NCI-H2171 treated with DMSO at 0.1 percent for 48 hours (cell line): ENCODE measurements at regions not wholly inside any gene's neighbourhood (a gene's known extent, or its start where the extent isn't known, plus 50 kb on each side); places are given as distances from the start of the nearest gene placed in this dataset.
"Not testable (repeated sequence)": the region's sequence is repeated elsewhere in the genome, so short reads cannot be mapped to it uniquely, and the experiment has no call there.

ENCODE experiments used
- DNase-seq: peaks from one replicate; lab custom pipeline; 2025; lab: John Stamatoyannopoulos, UW

DNA sequence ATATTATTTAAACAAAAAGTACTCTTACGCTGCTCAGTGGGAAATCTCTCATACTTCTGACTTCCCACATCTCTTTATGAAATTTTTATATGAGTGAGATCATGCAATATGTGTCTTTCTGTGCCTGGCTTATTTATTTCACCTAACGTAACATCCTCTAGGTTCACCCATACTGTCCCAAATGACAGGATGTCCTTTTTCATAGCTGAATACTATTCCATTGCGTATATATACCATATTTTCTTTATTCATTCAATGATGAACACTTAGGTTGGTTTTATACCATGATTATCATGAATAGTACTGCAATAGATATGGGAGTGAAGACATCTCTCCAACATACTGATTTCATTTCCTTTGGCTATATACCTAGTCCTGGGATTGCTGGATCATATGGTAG is 57.8 kb upstream of the TPP2 start:
- no peak for DNase-seq

DNA sequence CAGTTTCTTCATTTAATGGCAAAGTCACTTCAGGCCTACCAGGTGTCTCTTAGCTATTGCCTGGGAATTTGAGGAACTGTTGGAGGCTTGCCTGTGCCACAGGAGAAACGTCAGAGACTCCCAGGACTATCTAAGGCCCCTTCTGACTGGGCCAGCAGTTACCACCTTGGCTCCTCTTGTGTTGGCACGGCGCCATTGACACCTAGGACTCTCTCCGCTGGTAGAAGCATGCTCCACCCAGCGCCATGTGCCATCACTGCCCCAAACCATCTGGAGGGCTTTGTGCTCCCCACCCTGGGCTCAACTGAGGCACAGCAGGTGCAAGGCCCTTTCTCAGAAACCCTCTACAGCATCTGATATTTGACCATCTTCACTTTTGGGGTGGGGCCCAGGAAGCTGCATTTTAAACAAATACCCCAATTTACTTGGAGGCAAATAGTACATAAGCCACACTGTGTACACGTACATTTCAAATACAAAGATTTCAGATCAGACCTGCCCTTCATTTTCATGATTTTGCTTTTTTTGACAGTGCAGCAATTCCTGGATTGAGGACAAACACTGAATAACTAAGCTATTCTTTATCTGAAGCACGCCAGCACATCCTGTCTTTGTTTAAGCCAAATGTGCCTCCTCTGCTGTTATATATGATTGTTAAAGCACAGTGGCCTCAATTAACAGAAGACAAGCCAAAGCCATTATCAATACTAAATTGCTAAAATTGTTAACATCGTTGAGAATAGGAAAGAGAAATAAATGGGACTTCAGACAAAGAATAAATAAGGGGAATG is 59.9 kb upstream of the TPP2 start:
- DNase-seq, result no peak

- DNase-seq, result no peak
Measured at GRCh38 chr13:102536196-102536595, 60.6 kb upstream of the TPP2 start.

- no peak for DNase-seq
Measured at GRCh38 chr13:102530751-102531150, 66.0 kb upstream of the TPP2 start.

DNA sequence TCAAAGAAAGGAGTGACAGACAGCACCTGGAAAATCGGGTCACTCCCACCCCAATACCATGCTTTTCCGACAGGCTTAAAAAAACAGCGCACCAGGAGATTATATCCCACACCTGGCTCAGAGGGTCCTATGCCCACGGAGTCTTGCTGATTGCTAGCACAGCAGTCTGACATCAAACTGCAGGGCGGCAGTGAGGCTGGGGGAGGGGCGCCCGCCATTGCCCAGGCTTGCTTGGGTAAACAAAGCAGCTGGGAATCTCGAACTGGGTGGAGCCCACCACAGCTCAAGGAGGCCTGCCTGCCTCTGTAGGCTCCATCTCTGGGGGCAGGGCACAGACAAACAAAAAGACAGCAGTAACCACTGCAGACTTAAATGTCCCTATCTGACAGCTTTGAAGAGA is 74.5 kb upstream of the TPP2 start:
- DNase-seq, result not testable (repeated sequence)

DNA sequence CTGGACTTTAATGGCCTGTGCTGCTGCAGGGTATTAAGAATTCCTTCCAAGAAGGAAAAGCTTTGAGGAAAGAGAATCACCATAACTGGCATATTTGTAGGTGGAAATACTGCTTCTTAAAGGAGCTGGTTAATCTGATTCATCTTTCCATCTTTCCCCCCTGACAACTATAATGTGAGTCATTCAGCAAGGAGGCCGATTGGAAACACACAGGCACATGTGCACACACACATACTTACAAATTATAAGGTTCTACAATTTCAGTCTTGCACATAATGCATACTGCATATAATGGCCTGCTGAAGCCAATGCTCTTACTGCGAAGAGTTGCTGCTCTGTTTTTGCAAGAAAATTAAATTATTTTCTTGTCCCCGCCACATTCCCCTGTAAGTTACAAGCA is 78.8 kb upstream of the TPP2 start:
- DNase-seq, result no peak

DNA sequence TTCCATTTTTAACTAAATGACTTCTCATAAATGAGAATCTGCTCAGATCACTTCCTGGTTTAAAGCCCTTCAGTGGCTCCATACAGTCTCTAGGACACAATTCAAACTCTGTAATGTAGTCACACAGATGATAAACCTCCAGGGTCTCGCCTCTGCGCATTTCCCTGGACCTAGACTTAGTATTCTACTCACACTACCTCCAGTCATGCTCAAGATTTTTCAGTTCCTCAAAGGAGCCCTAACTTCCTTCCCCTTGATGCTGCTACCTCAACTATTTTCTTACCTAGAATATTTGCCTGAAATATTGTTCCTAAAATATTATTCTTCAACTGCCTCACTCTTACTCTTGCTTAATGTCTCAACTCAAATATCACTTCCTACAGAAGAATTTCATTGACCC is 86.7 kb upstream of the TPP2 start:
- no peak for DNase-seq

DNA sequence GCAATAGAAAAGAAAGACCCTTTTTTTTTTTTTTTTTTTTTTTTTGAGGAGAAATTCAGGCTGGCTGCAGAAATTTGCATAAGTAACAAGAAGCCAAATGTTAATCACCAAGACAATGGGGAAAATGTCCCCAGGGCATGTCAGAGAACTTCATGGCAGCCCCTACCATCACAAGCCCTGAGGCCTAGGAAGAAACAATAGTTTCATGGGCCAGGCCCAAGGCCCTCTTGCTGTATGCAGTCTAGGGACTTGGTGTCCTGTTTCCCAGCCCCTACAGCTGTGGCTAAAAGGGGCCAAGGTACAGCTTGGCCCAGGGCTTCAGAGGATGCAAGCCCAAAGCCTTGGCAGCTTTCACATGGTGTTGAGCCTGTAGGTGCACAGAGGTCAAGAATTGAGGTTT is 88.4 kb upstream of the TPP2 start:
- DNase-seq, result no peak

DNA sequence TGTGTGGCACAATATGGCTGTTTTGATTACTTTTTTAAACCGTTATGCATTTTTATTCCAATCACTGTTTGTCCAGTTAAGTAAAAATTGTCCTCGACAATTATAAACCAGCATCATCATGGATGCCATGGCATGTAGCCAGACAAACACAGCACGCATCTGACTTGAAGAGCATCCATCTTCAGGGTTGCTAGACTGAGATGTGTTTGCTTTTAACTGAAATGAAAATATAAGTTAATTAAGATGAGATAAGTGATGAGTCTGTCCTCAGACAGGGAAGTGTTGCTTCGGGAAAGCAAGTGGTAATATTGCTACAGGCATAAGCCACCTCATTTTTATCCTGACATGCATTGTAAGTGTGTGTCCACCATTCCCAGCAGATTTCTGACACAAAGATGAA is 92.8 kb upstream of the TPP2 start:
- DNase-seq, result no peak

DNA sequence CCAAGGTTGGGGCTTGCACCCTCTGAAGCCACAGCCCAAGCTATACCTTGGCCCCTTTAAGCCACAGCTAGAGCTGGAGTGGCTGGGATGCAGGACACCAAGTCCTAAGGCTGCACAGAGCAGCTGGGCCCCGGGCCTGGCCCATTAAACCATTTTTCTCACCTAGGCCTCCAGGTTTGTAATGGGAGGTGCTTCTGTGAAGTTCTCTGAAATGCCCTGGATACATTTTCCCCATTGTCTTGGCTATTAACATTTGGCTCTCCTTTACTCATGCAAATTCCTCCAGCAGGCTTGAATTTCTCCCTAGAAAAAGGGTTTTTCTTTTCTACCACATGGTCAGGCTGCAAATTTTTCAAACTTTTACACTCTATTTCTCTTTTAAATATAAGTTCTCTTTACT is 93.8 kb upstream of the FGF14 start:
- no peak for DNase-seq

GRCh38 chr13:102487330-102487729 is 85.5 kb upstream of the FGF14 start:
- DNase-seq, result peak; percentile 26

DNA sequence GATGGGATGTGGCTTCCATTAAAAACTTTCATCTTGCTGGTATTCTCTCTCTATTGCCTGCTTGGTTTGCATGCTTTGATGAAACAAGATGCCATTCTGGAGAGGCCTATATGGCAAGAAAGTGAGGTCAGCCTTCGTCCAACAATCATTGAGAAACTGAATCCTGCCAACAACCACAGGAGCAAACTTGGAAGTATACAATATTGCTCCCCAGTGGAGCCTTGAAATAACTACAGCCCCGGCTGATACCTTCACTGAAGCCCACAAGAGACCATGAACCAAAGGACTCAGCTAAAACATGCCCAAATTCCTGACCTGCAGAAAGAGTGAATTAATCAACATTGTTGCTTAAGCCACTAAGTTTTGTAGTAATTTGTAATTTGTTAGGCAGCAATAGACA is 82.5 kb upstream of the FGF14 start:
- DNase-seq, result peak; percentile 24

GRCh38 chr13:102472650-102473049 is 70.8 kb upstream of the FGF14 start:
- DNase-seq, result no peak

- no peak for DNase-seq
Measured at GRCh38 chr13:102470283-102470917, 68.6 kb upstream of the FGF14 start.

DNA sequence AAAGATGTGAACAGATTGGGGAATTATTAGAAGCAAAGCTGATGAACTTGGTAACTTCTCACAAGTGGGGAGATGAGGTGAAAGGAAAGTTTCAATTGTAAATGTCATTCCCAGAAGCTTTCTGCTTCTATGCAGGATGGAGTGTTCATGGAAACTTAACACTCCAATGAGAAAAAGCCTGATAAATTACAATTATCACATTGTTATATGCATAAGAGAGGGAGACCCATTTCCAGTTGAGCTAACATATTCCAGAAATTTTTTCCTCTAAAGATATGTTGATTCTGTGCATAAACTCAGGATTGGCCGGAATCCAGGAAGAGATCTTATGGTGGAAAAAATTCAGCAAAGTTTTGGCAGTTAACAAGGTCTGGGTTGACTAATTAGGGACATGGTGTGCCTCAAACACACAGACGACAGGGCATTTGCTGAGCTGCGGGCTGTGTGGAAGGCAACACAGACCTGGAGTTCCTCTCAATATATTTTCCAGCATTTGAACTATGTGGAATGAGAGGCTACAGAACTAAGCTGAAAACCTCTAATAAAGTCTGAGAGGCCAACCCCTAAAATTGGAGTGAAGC is 64.9 kb upstream of the FGF14 start:
- DNase-seq, result no peak

DNA sequence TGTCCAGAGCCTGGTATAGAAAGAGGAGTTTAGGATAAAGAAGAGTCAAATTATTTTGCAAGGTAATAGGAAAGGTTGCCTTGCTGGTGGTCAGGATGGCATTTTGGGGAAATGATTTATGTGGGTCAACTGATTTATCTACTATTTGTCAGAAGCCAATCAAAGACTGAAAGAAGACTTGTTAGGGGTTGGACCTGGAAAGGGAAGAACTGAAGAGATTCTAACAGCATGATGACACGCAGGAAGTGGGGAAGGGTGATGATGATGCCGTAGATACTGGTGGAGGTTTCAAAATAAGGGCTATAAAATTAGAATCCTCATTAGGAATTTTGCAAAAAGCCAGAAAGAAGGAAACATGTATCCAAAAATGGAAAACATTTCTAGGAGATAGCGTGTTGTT is 60.7 kb upstream of the FGF14 start:
- no peak for DNase-seq

DNA sequence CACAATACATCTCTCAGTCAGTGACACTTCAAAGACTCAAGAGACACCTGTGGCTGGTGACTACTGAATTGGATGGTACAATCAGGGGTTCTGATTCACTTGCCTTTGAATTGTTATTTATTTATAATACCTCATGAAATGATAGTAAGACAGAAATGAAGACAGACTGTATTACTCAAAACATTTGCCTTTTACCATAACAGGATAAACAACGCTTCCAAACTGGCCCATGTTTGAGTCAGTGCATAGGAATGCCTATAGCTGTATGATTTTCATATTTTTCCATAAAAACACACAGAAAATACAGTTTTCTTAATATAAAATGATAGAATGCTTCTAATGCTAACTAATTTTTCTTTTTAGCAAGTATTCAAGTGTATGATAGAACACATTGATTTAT is 59.5 kb upstream of the FGF14 start:
- DNase-seq, result no peak

GRCh38 chr13:102460806-102461205 is 59.0 kb upstream of the FGF14 start:
- DNase-seq, result no peak

- DNase-seq, result no peak
Measured at GRCh38 chr13:102452836-102453235, 51.0 kb upstream of the FGF14 start.
